ENCODE measurements at regions not wholly inside any gene's neighbourhood (a gene's known extent, or its start where the extent isn't known, plus 50 kb on each side); places are given as distances from the start of the nearest gene placed in this dataset.
"Not testable (repeated sequence)": the region's sequence is repeated elsewhere in the genome, so short reads cannot be mapped to it uniquely, and the experiment has no call there.

DNA sequence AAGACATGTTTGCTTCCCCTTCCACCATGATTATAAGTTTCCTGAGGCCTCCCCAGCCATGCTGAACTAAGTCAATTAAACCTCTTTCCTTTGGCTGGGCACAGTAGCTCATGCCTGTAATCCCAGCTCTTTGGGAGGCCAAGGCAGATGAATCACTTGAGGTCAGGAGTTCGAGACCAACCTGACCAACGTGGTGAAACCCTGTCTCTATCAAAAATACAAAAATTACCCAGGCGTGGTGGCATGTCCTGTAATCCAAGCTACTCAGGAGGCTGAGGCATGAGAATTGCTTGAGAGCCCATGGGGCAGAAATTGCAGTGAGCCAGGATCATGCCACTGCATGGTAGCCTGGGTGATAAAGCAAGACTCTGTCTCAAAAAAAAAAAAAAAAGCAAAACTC, 130.2 kb upstream of the CDKN3 start:
- TF ChIP-seq EZH2 (IDR thresholded peaks at IDR 0.05; ENCODE audit: insufficient read depth, poor library complexity, severe bottlenecking); EZH2phosphoT487 (IDR thresholded peaks at IDR 0.05; ENCODE audit: insufficient read depth, low read depth): not testable (repeated sequence)

All from GM23248 (cell line).